ENCODE measurements at regions not wholly inside any gene's neighbourhood (a gene's known extent, or its start where the extent isn't known, plus 50 kb on each side); places are given as distances from the start of the nearest gene placed in this dataset.

- peak; percentile 88 for TF ChIP-seq CTCF (IDR thresholded peaks at IDR 0.05; ENCODE audit: low read depth, low read length)
- DNase-seq (ENCODE audit: extremely low read depth, low read depth), result peak; percentile 11
Observed at GRCh38 chr5:152142840-152143469, 218.3 kb upstream of the GLRA1 start.

- no peak for DNase-seq (ENCODE audit: extremely low read depth, low read depth)
- no peak for TF ChIP-seq CTCF (IDR thresholded peaks at IDR 0.05; ENCODE audit: low read depth, low read length)
Observed at GRCh38 chr5:152140347-152140746, 215.7 kb upstream of the GLRA1 start.

- no peak for TF ChIP-seq CTCF (IDR thresholded peaks at IDR 0.05; ENCODE audit: low read depth, low read length)
- no peak for DNase-seq (ENCODE audit: extremely low read depth, low read depth)
Observed at GRCh38 chr5:152137063-152137462, 212.4 kb upstream of the GLRA1 start.

GRCh38 chr5:152136321-152136720 lies 211.7 kb upstream of the GLRA1 start:
- no peak for TF ChIP-seq CTCF (IDR thresholded peaks at IDR 0.05; ENCODE audit: low read depth, low read length)

GRCh38 chr5:152135827-152136226 lies 211.2 kb upstream of the GLRA1 start:
- no peak for TF ChIP-seq CTCF (IDR thresholded peaks at IDR 0.05; ENCODE audit: low read depth, low read length)
- DNase-seq (ENCODE audit: extremely low read depth, low read depth), result no peak

More at GRCh38 chr5:152136321-152136720, 211.7 kb upstream of the GLRA1 start:
- DNase-seq (ENCODE audit: extremely low read depth, low read depth), result no peak

GRCh38 chr5:152125661-152126205 lies 201.1 kb upstream of the GLRA1 start:
- no peak for DNase-seq (ENCODE audit: extremely low read depth, low read depth)
- TF ChIP-seq CTCF (IDR thresholded peaks at IDR 0.05; ENCODE audit: low read depth, low read length), result no peak

- no peak for DNase-seq (ENCODE audit: extremely low read depth, low read depth)
- no peak for TF ChIP-seq CTCF (IDR thresholded peaks at IDR 0.05; ENCODE audit: low read depth, low read length)
Observed at GRCh38 chr5:152124409-152125041, 199.9 kb upstream of the GLRA1 start.

Data from AG09319 (cell line).